MCF 10A (cell line): ENCODE measurements at regions not wholly inside any gene's neighbourhood (a gene's known extent, or its start where the extent isn't known, plus 50 kb on each side); places are given as distances from the start of the nearest gene placed in this dataset.

ENCODE experiments used
- BruUV-seq: library from RNA; stranded (reverse); fragments of 400-500 nt; replicated peaks from 2 replicates; lab custom pipeline; 2021; lab: Mats Ljungman, UMichigan
- CTCF ChIA-PET: fragments of 300-600 bp; sonication (Branson Sonifier 250); formaldehyde crosslinking; extraction: SDS; loops from one replicate; lab custom pipeline; 2021; ENCODE audit warnings: antibody characterized with exemption, inconsistent platforms; lab: Yijun Ruan, JAX
- POLR2A ChIA-PET: fragments of 300-600, 350-650 bp; sonication (Branson Sonifier 250); formaldehyde crosslinking; extraction: SDS; loops from one replicate; lab custom pipeline; 2020; ENCODE audit warnings: antibody characterized with exemption, inconsistent platforms; lab: Yijun Ruan, JAX
- DNase-seq: peaks from one replicate; pipeline ENCODE4 v3.0.0-alpha.2; 2018; ENCODE audit not compliant: unreplicated experiment
- H3K27ac Mint-ChIP-seq: one replicate; pipeline ENCODE4 v1.8.0; 2022; ENCODE audit warnings: mild to moderate bottlenecking, low read depth, mixed read lengths; ENCODE audit not compliant: unreplicated experiment
- H3K27me3 Mint-ChIP-seq: one replicate; pipeline ENCODE4 v1.8.0; 2022; ENCODE audit warnings: mixed read lengths; ENCODE audit not compliant: insufficient read depth, unreplicated experiment
- H3K36me3 Mint-ChIP-seq: one replicate; pipeline ENCODE4 v1.8.0; 2022; ENCODE audit warnings: mild to moderate bottlenecking, moderate library complexity, mixed read lengths; ENCODE audit not compliant: insufficient read depth, unreplicated experiment
- H3K4me1 Mint-ChIP-seq: one replicate; pipeline ENCODE4 v1.8.0; 2022; ENCODE audit warnings: mixed read lengths; ENCODE audit not compliant: insufficient read depth, unreplicated experiment
- H3K4me3 Mint-ChIP-seq: one replicate; pipeline ENCODE4 v1.8.0; 2022; ENCODE audit warnings: mild to moderate bottlenecking, moderate library complexity, mixed read lengths; ENCODE audit not compliant: unreplicated experiment
- H3K9me3 Mint-ChIP-seq: one replicate; pipeline ENCODE4 v1.8.0; 2022; ENCODE audit warnings: mixed read lengths; ENCODE audit not compliant: unreplicated experiment
- CTCF ChIP-seq: fragments of 200-600 bp; IDR thresholded peaks from one replicate; pipeline ENCODE4 v1.8.0; 2022; ENCODE audit warnings: antibody characterized with exemption, mild to moderate bottlenecking; ENCODE audit not compliant: unreplicated experiment
- intact Hi-C: fragments of 100-400 bp; cut with micrococcal nuclease; formaldehyde crosslinking; loops from 2 replicates; pipeline ENCODE4 v1.14.1; 2022

GRCh38 chr14:44142006-44142405 lies 365.1 kb downstream of the FSCB start:
- Mint-ChIP-seq H3K27me3 (no peaks in the 10 kb centered on the region), H3K4me1 (no peaks in the 10 kb centered on the region), H3K9me3 (peaks cover 8% of the 10 kb centered on the region), H3K4me3 (no peak overlapping the region), H3K27ac (no peak overlapping the region), H3K36me3 (no peaks in the 10 kb centered on the region)
- no peak for DNase-seq
- no peak for TF ChIP-seq CTCF
- no TSS peak for BruUV-seq
- POLR2A ChIA-PET: no interaction called here
- intact Hi-C loops: no loop called here
- CTCF ChIA-PET: no interaction called here

GRCh38 chr14:44135972-44136371 lies 371.1 kb downstream of the FSCB start:
- peak overlapping the region; percentile 44 for H3K4me3 Mint-ChIP-seq
- intact Hi-C loops: no loop called here
- H3K27me3 Mint-ChIP-seq: no peaks in the 10 kb centered on the region
- no peak for DNase-seq
- ChIA-PET CTCF (no interaction called here), POLR2A (interaction anchor here (0.8 kb wide), 1 partner anchor 106 kb away, joined by 3 read pairs; no protein-coding TSS in a partner anchor)
- no peaks in the 10 kb centered on the region for H3K36me3 Mint-ChIP-seq
- TF ChIP-seq CTCF: no peak
- peaks cover 11% of the 10 kb centered on the region for H3K4me1 Mint-ChIP-seq
- no TSS peak for BruUV-seq
- H3K27ac Mint-ChIP-seq: peak overlapping the region; percentile 2
- no peaks in the 10 kb centered on the region for H3K9me3 Mint-ChIP-seq

- Mint-ChIP-seq H3K4me1 (peaks cover 10% of the 10 kb centered on the region), H3K9me3 (no peaks in the 10 kb centered on the region), H3K27me3 (no peaks in the 10 kb centered on the region), H3K36me3 (no peaks in the 10 kb centered on the region), H3K27ac (no peak overlapping the region), H3K4me3 (no peak overlapping the region)
- DNase-seq: no peak
- CTCF ChIA-PET: no interaction called here
- no TSS peak for BruUV-seq
- POLR2A ChIA-PET: no interaction called here
- no peak for TF ChIP-seq CTCF
- intact Hi-C loops: no loop called here
Measured at GRCh38 chr14:44131861-44132260, 375.2 kb downstream of the FSCB start.

GRCh38 chr14:44113769-44114730 lies 393.0 kb downstream of the FSCB start:
- no peak for DNase-seq
- H3K4me3 Mint-ChIP-seq: no peak overlapping the region
- no TSS peak for BruUV-seq
- H3K4me1 Mint-ChIP-seq: peaks cover 12% of the 10 kb centered on the region
- ChIA-PET POLR2A (interaction anchor here (0.5 to 0.7 kb wide), 3 partner anchors 44 to 1316 kb away, joined by 3 to 4 read pairs (median 3); no protein-coding TSS in a partner anchor), CTCF (interaction anchor here (0.7 kb wide), 4 partner anchors 216 to 543 kb away, joined by 3 to 4 read pairs (median 3); no protein-coding TSS in a partner anchor)
- H3K9me3 Mint-ChIP-seq: peaks cover 7% of the 10 kb centered on the region
- no peaks in the 10 kb centered on the region for H3K27me3 Mint-ChIP-seq
- peak overlapping the region; percentile 74 for H3K27ac Mint-ChIP-seq
- TF ChIP-seq CTCF: no peak
- peaks cover 6% of the 10 kb centered on the region for H3K36me3 Mint-ChIP-seq
- intact Hi-C loops: no loop called here
